HG03575 (cell line): ENCODE measurements at regions not wholly inside any gene's neighbourhood (a gene's known extent, or its start where the extent isn't known, plus 50 kb on each side); places are given as distances from the start of the nearest gene placed in this dataset.

Experiments
- ATAC-seq: cut with Tn5 transposase; IDR thresholded peaks from one replicate; pipeline ENCODE4 v1.9.1; 2021; ENCODE audit not compliant: unreplicated experiment, insufficient number of reproducible peaks, low FRiP score; ENCODE audit errors: extremely low read depth

GRCh38 chr6:132967871-132968270 lies 153.5 kb downstream of the RPS12 start:
- ATAC-seq, result no peak

DNA sequence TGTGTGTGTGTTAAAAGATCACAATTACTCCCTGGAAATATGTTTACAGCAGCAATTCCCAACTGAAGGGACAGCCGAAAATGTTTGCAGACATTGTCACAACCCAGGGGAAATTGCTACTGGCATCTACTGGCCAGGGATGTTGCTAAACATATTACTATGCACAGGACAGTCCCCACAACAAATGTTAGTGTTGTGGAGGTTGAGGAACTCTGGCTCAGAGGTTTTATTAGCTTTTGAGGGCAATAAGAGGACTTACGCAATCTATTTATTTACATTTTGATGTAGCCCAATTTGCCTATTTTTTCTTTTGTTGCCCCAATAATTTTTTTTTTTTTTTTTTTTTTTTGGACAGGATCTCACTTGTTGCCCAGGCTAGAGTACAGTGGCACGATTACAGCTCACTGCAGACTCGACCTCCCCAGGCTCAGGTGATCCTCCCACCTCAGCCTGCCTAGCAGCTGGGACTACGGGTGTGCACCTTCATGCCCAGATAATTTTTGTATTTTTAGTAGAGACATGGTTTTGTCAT lies 154.1 kb downstream of the RPS12 start:
- no peak for ATAC-seq

DNA sequence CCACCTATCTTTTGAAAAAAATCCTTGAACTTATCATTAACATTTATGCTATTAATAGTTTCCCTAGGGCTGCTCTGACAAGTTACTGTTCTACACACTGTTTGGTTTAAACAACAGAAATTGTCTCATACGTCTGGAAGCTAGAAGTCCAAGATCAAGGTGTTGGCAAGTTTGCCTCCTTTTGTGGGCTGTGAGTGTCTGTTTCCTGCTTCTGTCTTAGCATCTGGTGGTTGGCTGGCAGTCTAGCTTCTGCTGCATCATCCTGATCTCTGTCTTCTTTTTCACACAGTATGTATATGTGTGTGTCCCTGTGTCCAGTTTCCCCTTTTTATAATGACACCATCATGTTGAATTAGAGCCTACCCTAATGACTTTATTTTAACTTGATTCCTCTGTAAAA lies 154.8 kb downstream of the RPS12 start:
- no peak for ATAC-seq

DNA sequence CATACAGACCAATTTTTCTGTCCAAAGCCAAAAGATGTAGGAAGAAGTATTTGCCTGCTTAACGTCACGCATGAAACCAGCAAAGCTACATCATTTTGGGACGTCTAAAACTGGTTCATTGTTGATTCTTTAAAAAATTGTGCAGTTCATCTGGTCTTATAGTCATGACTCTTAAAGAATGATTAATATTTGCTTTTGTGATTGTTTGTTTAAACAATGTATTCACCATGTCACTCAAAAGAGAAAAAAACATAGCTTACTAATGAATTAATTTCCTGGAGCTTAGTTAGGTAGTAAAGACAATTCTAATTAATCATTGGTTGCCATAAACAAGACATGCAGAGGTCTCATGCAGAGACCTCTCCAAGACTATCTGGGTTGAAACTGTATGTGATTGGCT lies 157.3 kb downstream of the RPS12 start:
- no peak for ATAC-seq

DNA sequence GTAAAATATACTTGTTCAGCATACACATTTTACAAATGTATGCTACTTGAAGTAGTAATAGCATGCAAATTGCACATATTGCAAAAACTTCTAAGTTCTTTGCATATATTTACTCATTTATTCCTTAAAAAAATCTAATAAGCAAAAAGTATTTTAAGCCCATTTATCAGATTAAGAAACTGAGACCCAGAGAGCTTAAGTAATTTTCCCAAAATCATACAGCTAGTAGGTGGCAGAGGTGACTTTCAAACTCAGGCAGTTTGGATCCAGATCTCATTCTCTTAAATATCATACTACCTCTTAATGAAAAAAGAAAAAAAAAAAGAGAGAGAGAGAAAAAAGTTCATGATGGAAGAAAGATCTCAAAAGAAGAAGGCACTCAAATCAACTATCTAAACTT lies 157.9 kb downstream of the RPS12 start:
- no peak for ATAC-seq

DNA sequence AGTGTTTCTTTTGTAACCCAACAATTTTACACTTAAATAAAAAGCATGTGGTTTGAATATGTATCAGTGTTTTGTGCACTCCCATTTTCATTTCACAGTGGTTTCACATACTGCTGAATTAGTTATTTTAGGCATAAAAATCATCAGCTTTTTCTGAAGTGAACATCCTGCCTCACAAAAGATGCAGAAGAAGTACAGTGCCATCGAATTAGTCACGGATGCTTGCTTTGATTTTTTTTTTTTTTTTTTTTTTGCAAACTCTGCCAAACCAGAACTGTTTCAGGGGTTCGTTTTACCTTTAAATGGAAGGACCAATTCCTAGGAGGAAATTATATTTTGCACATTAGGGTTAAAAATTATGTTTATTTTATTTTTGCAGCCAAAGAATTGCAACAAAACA lies 158.6 kb downstream of the RPS12 start:
- ATAC-seq, result no peak

GRCh38 chr6:132973514-132973993 lies 159.2 kb downstream of the RPS12 start:
- ATAC-seq, result no peak

- no peak for ATAC-seq
These were observed 159.8 kb downstream of the RPS12 start for GRCh38 chr6:132974122-132974521.

DNA sequence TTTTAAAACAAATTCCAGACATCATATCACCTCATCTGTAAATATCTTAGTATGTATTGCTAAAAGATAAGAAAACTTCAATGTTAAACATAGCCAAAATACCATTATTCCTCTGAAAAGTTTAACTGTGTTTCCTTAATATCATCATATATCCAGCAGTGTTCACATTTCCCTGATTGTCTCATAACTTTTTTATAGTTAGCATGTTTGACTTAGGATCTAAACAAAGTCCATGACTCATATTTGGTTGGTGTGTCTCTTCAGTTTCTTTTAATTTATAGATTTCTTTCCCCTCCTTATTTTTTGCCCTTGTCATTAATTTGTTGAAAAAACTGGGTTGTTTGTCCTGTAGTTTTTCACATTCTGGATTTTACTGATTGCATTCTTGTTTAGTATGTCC lies 163.0 kb downstream of the RPS12 start:
- ATAC-seq, result no peak

- ATAC-seq, result no peak
These were observed 164.3 kb downstream of the RPS12 start for GRCh38 chr6:132978685-132979084.

GRCh38 chr6:132993738-132994137 lies 179.4 kb downstream of the RPS12 start:
- no peak for ATAC-seq

- no peak for ATAC-seq
These were observed 180.6 kb downstream of the RPS12 start for GRCh38 chr6:132995009-132995408.

DNA sequence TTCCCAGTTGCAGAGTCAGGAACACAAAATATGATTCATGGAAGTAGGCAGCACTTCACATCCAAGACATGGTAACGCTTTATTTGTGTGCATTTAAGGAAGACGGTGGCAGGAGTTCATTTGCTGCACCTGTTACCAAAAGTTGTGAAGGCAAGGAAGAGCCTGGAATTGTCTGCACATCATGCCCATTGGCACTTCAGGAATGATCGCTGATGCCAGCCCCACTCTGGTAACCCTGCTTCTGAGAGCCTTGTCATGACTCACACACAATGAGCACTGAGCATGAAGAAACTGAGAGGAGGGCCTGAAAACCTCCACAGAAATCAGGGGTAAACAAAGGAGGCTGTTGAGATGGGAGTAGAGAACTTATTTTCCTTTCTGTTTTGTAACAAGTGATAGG lies 181.1 kb downstream of the RPS12 start:
- no peak for ATAC-seq

GRCh38 chr6:132998418-132998817 lies 184.0 kb downstream of the RPS12 start:
- ATAC-seq, result no peak

DNA sequence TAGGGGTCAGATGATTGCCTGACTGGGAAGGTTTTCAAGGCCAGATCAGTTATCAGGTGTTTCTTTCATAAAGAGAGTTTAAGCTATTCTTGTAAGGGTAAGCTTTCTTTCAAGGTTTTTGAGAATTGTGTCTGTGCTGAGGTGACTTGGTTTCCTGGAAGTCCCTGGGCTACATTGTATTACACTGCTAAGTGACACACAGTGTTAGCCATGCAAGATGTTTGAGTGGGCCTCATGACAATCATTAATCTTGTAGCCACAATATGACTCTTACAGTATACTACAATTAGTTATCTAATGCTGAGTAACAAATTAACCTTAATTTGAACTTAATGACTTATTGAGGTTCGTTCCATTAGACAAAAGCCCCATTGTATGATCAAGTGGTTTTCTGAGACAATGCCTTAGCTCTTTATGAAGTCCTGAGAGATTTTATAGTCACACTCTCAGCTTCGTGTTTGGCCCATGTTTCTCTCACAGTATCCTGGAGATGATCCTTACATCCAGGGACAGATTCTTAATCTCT lies 186.7 kb downstream of the RPS12 start:
- no peak for ATAC-seq

- ATAC-seq, result no peak
These were observed 190.0 kb downstream of the RPS12 start for GRCh38 chr6:133004304-133004884.

GRCh38 chr6:133012774-133013173 lies 198.4 kb downstream of the RPS12 start:
- ATAC-seq, result no peak

DNA sequence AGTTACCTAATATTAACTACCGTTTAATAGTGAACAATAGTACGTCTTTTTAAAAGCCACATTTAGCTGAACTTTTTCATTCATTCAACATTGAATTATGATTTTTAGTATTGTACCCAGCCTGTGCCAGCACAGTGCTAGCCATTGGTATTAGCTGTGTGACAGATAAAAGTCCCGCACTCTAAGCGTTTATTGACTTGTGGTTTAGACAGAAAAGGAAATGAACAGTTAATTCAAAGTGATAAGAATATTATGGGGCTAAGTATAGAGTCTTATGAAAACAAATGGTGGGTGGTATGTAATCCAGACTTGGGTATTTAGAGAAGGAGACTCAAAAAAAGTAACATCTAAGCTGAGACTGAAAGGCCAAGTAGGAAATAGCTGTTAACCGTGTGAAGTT lies 202.3 kb downstream of the RPS12 start:
- no peak for ATAC-seq

GRCh38 chr6:133017581-133017980 lies 203.2 kb downstream of the RPS12 start:
- no peak for ATAC-seq

GRCh38 chr6:133026705-133027104 lies 212.3 kb downstream of the RPS12 start:
- no peak for ATAC-seq

- no peak for ATAC-seq
These were observed 207.9 kb upstream of the EYA4 start for GRCh38 chr6:133033263-133033662.
